GM23338 (cell line): ENCODE measurements at regions not wholly inside any gene's neighbourhood (a gene's known extent, or its start where the extent isn't known, plus 50 kb on each side); places are given as distances from the start of the nearest gene placed in this dataset.

Source experiments
- ATAC-seq: fragments of 200-7000 bp; cut with Tn5 transposase; 3 replicates; pipeline ENCODE4 v1.9.1; 2020
- DNase-seq: peaks from one replicate; pipeline ENCODE4 v3.0.0-alpha.2; 2015; ENCODE audit warnings: low spot score
- H2AFZ ChIP-seq: fragments of 200-600 bp; sonication (generic); 2 replicates; pipeline ENCODE4 v1.8.0; 2016; ENCODE audit warnings: antibody characterized with exemption, mild to moderate bottlenecking, moderate library complexity
- H3F3A ChIP-seq: fragments of 200-600 bp; sonication (generic); replicated peaks from 2 replicates; pipeline ENCODE4 v1.8.0; 2017; ENCODE audit warnings: antibody characterized with exemption, mixed run types, low read depth
- H3K27ac ChIP-seq: fragments of 200-600 bp; sonication (generic); 2 replicates; pipeline ENCODE4 v1.6.1; 2016; ENCODE audit warnings: low read depth
- H3K27me3 ChIP-seq: fragments of 200-600 bp; sonication (generic); 2 replicates; pipeline ENCODE4 v1.8.0; 2016; ENCODE audit warnings: mild to moderate bottlenecking, mixed run types, moderate library complexity; ENCODE audit not compliant: insufficient read depth
- H3K36me3 ChIP-seq: fragments of 200-600 bp; sonication (generic); 2 replicates; pipeline ENCODE4 v1.8.0; 2016; ENCODE audit warnings: mild to moderate bottlenecking; ENCODE audit not compliant: insufficient read depth
- H3K4me1 ChIP-seq: fragments of 200-600 bp; sonication (generic); 2 replicates; pipeline ENCODE4 v1.8.0; 2016; ENCODE audit warnings: mild to moderate bottlenecking, moderate library complexity; ENCODE audit not compliant: insufficient read depth
- H3K4me2 ChIP-seq: fragments of 200-600 bp; sonication (generic); 2 replicates; pipeline ENCODE4 v1.7.1; 2017; ENCODE audit warnings: mixed run types
- H3K4me3 ChIP-seq: fragments of 200-600 bp; sonication (generic); 2 replicates; pipeline ENCODE4 v1.6.1; 2016; ENCODE audit warnings: mixed run types
- H3K79me2 ChIP-seq: fragments of 200-600 bp; sonication (generic); replicated peaks from 2 replicates; pipeline ENCODE4 v1.8.0; 2017; ENCODE audit warnings: mild to moderate bottlenecking; ENCODE audit not compliant: insufficient read depth
- H3K9me2 ChIP-seq: fragments of 200-600 bp; sonication (generic); 2 replicates; pipeline ENCODE4 v1.8.0; 2017; ENCODE audit not compliant: insufficient read depth
- H4K20me1 ChIP-seq: fragments of 200-600 bp; sonication (generic); replicated peaks from 2 replicates; pipeline ENCODE4 v1.8.0; 2017; ENCODE audit warnings: mild to moderate bottlenecking; ENCODE audit not compliant: insufficient read depth
- H3K27ac Mint-ChIP-seq: 2 replicates; pipeline ENCODE4 v1.8.0; 2020; ENCODE audit warnings: inconsistent platforms, mild to moderate bottlenecking, moderate library complexity, mixed read lengths
- H3K27me3 Mint-ChIP-seq: 3 replicates; pipeline ENCODE4 v1.8.0; 2022; ENCODE audit warnings: low read depth, mild to moderate bottlenecking, moderate library complexity, mixed read lengths, inconsistent platforms; ENCODE audit not compliant: insufficient read depth, poor library complexity
- H3K36me3 Mint-ChIP-seq: 3 replicates; pipeline ENCODE4 v1.8.0; 2021; ENCODE audit warnings: low read depth, mild to moderate bottlenecking, inconsistent platforms, moderate library complexity, mixed read lengths
- H3K4me1 Mint-ChIP-seq: 3 replicates; pipeline ENCODE4 v1.8.0; 2020; ENCODE audit warnings: mild to moderate bottlenecking, inconsistent platforms, mixed read lengths
- H3K4me3 Mint-ChIP-seq: 3 replicates; pipeline ENCODE4 v1.8.0; 2021; ENCODE audit warnings: moderate library complexity, mild to moderate bottlenecking, inconsistent platforms, mixed read lengths
- H3K9me3 Mint-ChIP-seq: 3 replicates; pipeline ENCODE4 v1.8.0; 2020; ENCODE audit warnings: moderate library complexity, mild to moderate bottlenecking, inconsistent platforms, mixed read lengths
- CREB1 ChIP-seq: fragments of 250-450 bp; sonication (Bioruptor Pico); IDR thresholded peaks from 2 replicates; pipeline ENCODE4 v1.5.0; 2020; ENCODE audit warnings: low read depth, mild to moderate bottlenecking, moderate library complexity
- EZH2 ChIP-seq: fragments of 200-600 bp; sonication (generic); IDR thresholded peaks from one replicate; pipeline ENCODE4 v1.8.0; 2017; ENCODE audit warnings: antibody characterized with exemption, mild to moderate bottlenecking, low read depth; ENCODE audit not compliant: unreplicated experiment
- EZH2phosphoT487 ChIP-seq: fragments of 200-600 bp; sonication (generic); IDR thresholded peaks from one replicate; pipeline ENCODE4 v1.8.1; 2018; ENCODE audit warnings: antibody characterized with exemption; ENCODE audit not compliant: unreplicated experiment
- JUNB ChIP-seq: IDR thresholded peaks from one replicate; pipeline ENCODE4 v1.6.1; 2016; ENCODE audit warnings: antibody characterized with exemption; ENCODE audit not compliant: unreplicated experiment
- NANOG ChIP-seq: IDR thresholded peaks from 2 replicates; pipeline ENCODE4 v1.6.1; 2016; ENCODE audit warnings: antibody characterized with exemption, borderline replicate concordance
- STAT1 ChIP-seq: IDR thresholded peaks from one replicate; pipeline ENCODE4 v1.6.1; 2016; ENCODE audit warnings: antibody characterized with exemption; ENCODE audit not compliant: unreplicated experiment
- ZNF114 ChIP-seq: fragments of 250-450 bp; sonication (Bioruptor Pico); IDR thresholded peaks from 2 replicates; pipeline ENCODE4 v1.5.0; 2020; ENCODE audit warnings: mild to moderate bottlenecking, moderate library complexity
- ZNF331 ChIP-seq: fragments of 250-450 bp; sonication (Bioruptor Pico); IDR thresholded peaks from 2 replicates; pipeline ENCODE4 v1.5.0; 2020; ENCODE audit warnings: low read depth, mild to moderate bottlenecking, moderate library complexity
- TF ChIP-seq, protein P1 (sequence below): fragments of 250-450 bp; sonication (Bioruptor Pico); IDR thresholded peaks from 2 replicates; pipeline ENCODE4 v1.5.0; 2020; ENCODE audit warnings: mild to moderate bottlenecking, moderate library complexity
- TF ChIP-seq, protein P2 (sequence below): IDR thresholded peaks from one replicate; pipeline ENCODE4 v1.6.1; 2018; ENCODE audit warnings: antibody characterized with exemption; ENCODE audit not compliant: unreplicated experiment
- TF ChIP-seq, protein P3 (sequence below): IDR thresholded peaks from 2 replicates; pipeline ENCODE4 v1.6.1; 2016; ENCODE audit warnings: antibody characterized with exemption
- TF ChIP-seq, protein P4 (sequence below), 2 experiments: fragments of 200-600 bp in 1 of 2; sonication (generic) in 1 of 2; conservative IDR thresholded peaks; 2 replicates each; pipeline versions ENCODE4 v1.5.1 to v1.6.1; 2016 to 2017; ENCODE audit warnings: antibody characterized with exemption in 2 of 2, low read depth in 2 of 2, mild to moderate bottlenecking in 2 of 2, moderate library complexity in 1 of 2

DNA sequence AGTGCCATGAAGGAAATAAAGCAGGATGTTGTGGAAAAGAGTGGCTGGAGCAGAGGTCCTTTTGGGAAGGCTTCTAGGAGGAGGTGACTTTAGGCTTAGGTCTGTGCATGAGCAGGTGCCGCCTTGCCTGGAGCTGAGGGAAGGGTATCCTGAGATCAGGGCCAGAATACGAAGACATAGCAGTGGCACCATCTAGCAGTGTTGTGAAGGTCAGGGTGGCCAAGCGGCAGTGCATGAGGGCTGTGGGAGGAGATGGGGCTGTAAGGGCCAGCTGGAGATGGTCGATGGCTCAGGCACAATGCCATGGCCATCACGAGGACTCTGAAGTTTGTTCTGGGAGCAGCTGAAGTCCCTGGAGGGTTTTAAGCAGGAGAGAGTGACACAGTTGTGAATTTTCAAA is 219.5 kb downstream of the PTPRU start:
- Mint-ChIP-seq H3K27ac (no peak overlapping the region), H3K27me3 (peaks cover 15% of the 10 kb centered on the region), H3K4me3 (no peak overlapping the region), H3K36me3 (no peaks in the 10 kb centered on the region; the same call in 2 of the 3 replicates), H3K9me3 (no peaks in the 10 kb centered on the region; the same call in 2 of the 3 replicates), H3K4me1 (peaks cover 15% of the 10 kb centered on the region)
- no peaks in the 10 kb centered on the region for H3K27me3 ChIP-seq
- no peaks in the 10 kb centered on the region for H3K79me2 ChIP-seq
- no peak for TF ChIP-seq EZH2
- TF ChIP-seq, protein P1, sequence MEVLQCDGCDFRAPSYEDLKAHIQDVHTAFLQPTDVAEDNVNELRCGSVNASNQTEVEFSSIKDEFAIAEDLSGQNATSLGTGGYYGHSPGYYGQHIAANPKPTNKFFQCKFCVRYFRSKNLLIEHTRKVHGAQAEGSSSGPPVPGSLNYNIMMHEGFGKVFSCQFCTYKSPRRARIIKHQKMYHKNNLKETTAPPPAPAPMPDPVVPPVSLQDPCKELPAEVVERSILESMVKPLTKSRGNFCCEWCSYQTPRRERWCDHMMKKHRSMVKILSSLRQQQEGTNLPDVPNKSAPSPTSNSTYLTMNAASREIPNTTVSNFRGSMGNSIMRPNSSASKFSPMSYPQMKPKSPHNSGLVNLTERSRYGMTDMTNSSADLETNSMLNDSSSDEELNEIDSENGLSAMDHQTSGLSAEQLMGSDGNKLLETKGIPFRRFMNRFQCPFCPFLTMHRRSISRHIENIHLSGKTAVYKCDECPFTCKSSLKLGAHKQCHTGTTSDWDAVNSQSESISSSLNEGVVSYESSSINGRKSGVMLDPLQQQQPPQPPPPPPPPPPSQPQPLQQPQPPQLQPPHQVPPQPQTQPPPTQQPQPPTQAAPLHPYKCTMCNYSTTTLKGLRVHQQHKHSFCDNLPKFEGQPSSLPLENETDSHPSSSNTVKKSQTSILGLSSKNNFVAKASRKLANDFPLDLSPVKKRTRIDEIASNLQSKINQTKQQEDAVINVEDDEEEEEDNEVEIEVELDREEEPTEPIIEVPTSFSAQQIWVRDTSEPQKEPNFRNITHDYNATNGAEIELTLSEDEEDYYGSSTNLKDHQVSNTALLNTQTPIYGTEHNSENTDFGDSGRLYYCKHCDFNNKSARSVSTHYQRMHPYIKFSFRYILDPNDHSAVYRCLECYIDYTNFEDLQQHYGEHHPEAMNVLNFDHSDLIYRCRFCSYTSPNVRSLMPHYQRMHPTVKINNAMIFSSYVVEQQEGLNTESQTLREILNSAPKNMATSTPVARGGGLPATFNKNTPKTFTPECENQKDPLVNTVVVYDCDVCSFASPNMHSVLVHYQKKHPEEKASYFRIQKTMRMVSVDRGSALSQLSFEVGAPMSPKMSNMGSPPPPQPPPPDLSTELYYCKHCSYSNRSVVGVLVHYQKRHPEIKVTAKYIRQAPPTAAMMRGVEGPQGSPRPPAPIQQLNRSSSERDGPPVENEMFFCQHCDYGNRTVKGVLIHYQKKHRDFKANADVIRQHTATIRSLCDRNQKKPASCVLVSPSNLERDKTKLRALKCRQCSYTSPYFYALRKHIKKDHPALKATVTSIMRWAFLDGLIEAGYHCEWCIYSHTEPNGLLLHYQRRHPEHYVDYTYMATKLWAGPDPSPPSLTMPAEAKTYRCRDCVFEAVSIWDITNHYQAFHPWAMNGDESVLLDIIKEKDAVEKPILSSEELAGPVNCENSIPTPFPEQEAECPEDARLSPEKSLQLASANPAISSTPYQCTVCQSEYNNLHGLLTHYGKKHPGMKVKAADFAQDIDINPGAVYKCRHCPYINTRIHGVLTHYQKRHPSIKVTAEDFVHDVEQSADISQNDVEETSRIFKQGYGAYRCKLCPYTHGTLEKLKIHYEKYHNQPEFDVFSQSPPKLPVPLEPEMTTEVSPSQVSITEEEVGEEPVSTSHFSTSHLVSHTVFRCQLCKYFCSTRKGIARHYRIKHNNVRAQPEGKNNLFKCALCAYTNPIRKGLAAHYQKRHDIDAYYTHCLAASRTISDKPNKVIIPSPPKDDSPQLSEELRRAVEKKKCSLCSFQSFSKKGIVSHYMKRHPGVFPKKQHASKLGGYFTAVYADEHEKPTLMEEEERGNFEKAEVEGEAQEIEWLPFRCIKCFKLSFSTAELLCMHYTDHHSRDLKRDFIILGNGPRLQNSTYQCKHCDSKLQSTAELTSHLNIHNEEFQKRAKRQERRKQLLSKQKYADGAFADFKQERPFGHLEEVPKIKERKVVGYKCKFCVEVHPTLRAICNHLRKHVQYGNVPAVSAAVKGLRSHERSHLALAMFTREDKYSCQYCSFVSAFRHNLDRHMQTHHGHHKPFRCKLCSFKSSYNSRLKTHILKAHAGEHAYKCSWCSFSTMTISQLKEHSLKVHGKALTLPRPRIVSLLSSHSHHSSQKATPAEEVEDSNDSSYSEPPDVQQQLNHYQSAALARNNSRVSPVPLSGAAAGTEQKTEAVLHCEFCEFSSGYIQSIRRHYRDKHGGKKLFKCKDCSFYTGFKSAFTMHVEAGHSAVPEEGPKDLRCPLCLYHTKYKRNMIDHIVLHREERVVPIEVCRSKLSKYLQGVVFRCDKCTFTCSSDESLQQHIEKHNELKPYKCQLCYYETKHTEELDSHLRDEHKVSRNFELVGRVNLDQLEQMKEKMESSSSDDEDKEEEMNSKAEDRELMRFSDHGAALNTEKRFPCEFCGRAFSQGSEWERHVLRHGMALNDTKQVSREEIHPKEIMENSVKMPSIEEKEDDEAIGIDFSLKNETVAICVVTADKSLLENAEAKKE (CRISPR knock-in tag) = no peak
- TF ChIP-seq NANOG = no peak
- TF ChIP-seq ZNF114 (CRISPR knock-in tag) = no peak
- no peak for TF ChIP-seq CREB1 (CRISPR knock-in tag)
- TF ChIP-seq, protein P2, sequence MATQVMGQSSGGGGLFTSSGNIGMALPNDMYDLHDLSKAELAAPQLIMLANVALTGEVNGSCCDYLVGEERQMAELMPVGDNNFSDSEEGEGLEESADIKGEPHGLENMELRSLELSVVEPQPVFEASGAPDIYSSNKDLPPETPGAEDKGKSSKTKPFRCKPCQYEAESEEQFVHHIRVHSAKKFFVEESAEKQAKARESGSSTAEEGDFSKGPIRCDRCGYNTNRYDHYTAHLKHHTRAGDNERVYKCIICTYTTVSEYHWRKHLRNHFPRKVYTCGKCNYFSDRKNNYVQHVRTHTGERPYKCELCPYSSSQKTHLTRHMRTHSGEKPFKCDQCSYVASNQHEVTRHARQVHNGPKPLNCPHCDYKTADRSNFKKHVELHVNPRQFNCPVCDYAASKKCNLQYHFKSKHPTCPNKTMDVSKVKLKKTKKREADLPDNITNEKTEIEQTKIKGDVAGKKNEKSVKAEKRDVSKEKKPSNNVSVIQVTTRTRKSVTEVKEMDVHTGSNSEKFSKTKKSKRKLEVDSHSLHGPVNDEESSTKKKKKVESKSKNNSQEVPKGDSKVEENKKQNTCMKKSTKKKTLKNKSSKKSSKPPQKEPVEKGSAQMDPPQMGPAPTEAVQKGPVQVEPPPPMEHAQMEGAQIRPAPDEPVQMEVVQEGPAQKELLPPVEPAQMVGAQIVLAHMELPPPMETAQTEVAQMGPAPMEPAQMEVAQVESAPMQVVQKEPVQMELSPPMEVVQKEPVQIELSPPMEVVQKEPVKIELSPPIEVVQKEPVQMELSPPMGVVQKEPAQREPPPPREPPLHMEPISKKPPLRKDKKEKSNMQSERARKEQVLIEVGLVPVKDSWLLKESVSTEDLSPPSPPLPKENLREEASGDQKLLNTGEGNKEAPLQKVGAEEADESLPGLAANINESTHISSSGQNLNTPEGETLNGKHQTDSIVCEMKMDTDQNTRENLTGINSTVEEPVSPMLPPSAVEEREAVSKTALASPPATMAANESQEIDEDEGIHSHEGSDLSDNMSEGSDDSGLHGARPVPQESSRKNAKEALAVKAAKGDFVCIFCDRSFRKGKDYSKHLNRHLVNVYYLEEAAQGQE = no peak
- TF ChIP-seq, protein P3, sequence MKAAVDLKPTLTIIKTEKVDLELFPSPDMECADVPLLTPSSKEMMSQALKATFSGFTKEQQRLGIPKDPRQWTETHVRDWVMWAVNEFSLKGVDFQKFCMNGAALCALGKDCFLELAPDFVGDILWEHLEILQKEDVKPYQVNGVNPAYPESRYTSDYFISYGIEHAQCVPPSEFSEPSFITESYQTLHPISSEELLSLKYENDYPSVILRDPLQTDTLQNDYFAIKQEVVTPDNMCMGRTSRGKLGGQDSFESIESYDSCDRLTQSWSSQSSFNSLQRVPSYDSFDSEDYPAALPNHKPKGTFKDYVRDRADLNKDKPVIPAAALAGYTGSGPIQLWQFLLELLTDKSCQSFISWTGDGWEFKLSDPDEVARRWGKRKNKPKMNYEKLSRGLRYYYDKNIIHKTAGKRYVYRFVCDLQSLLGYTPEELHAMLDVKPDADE = no peak
- no peak for TF ChIP-seq EZH2phosphoT487
- TF ChIP-seq JUNB = no peak
- TF ChIP-seq STAT1 = no peak
- TF ChIP-seq, protein P4, sequence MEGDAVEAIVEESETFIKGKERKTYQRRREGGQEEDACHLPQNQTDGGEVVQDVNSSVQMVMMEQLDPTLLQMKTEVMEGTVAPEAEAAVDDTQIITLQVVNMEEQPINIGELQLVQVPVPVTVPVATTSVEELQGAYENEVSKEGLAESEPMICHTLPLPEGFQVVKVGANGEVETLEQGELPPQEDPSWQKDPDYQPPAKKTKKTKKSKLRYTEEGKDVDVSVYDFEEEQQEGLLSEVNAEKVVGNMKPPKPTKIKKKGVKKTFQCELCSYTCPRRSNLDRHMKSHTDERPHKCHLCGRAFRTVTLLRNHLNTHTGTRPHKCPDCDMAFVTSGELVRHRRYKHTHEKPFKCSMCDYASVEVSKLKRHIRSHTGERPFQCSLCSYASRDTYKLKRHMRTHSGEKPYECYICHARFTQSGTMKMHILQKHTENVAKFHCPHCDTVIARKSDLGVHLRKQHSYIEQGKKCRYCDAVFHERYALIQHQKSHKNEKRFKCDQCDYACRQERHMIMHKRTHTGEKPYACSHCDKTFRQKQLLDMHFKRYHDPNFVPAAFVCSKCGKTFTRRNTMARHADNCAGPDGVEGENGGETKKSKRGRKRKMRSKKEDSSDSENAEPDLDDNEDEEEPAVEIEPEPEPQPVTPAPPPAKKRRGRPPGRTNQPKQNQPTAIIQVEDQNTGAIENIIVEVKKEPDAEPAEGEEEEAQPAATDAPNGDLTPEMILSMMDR (conservative IDR thresholded peaks at IDR 0.05; ENCODE audit: low read depth in 2 of 2) = no peak
- no peak for TF ChIP-seq ZNF331 (CRISPR knock-in tag)
- H3K36me3 ChIP-seq = no peaks in the 10 kb centered on the region
- H3K4me2 ChIP-seq = no peak overlapping the region
- no peak for DNase-seq
- no peaks in the 10 kb centered on the region for H3K9me2 ChIP-seq
- no peak for ATAC-seq
- no peak overlapping the region for H3K27ac ChIP-seq
- H2AFZ ChIP-seq = no peak overlapping the region
- no peaks in the 10 kb centered on the region for H4K20me1 ChIP-seq
- H3K4me3 ChIP-seq = no peak overlapping the region
- peaks cover 6% of the 10 kb centered on the region; the same call in 1 of the 2 replicates for H3K4me1 ChIP-seq
- H3F3A ChIP-seq = no peaks in the 10 kb centered on the region
